GM19351 (cell line): ENCODE measurements at regions not wholly inside any gene's neighbourhood (a gene's known extent, or its start where the extent isn't known, plus 50 kb on each side); places are given as distances from the start of the nearest gene placed in this dataset.
A peak's percentile ranks its signal among the peaks of the same experiment; 100 is the strongest.

Experiments
- ATAC-seq: cut with Tn5 transposase; IDR thresholded peaks from one replicate; pipeline ENCODE4 v1.9.1; 2021; ENCODE audit warnings: mild to moderate bottlenecking, moderate library complexity; ENCODE audit not compliant: unreplicated experiment

- ATAC-seq, result peak; percentile 74
Observed at GRCh38 chr4:152100379-152101201, 339.8 kb upstream of the GATB start.

GRCh38 chr4:152099981-152100378 is 339.2 kb upstream of the GATB start:
- no peak for ATAC-seq

GRCh38 chr4:152099555-152099954 is 338.7 kb upstream of the GATB start:
- ATAC-seq, result no peak

GRCh38 chr4:152099061-152099425 is 338.2 kb upstream of the GATB start:
- ATAC-seq, result no peak

GRCh38 chr4:152098365-152099060 is 337.7 kb upstream of the GATB start:
- no peak for ATAC-seq

GRCh38 chr4:152097371-152097770 is 336.6 kb upstream of the GATB start:
- ATAC-seq, result no peak

- ATAC-seq, result no peak
Observed at GRCh38 chr4:152095701-152096070, 334.9 kb upstream of the GATB start.

- ATAC-seq, result no peak
Observed at GRCh38 chr4:152094970-152095700, 334.3 kb upstream of the GATB start.

GRCh38 chr4:152091405-152091804 is 330.6 kb upstream of the GATB start:
- ATAC-seq, result no peak

- ATAC-seq, result no peak
Observed at GRCh38 chr4:152090543-152090942, 329.7 kb upstream of the GATB start.

GRCh38 chr4:152089584-152089983 is 328.8 kb upstream of the GATB start:
- ATAC-seq, result no peak

- ATAC-seq, result no peak
Observed at GRCh38 chr4:152087335-152087734, 326.5 kb upstream of the GATB start.

GRCh38 chr4:152085657-152086056 is 324.9 kb upstream of the GATB start:
- ATAC-seq, result no peak

- ATAC-seq, result no peak
Observed at GRCh38 chr4:152083338-152083737, 322.5 kb upstream of the GATB start.

- ATAC-seq, result no peak
Observed at GRCh38 chr4:152081024-152081423, 320.2 kb upstream of the GATB start.

GRCh38 chr4:152079543-152080293 is 318.9 kb upstream of the GATB start:
- no peak for ATAC-seq

- no peak for ATAC-seq
Observed at GRCh38 chr4:152079079-152079478, 318.3 kb upstream of the GATB start.

GRCh38 chr4:152077582-152077981 is 316.8 kb upstream of the GATB start:
- no peak for ATAC-seq

GRCh38 chr4:152075253-152075928 is 314.6 kb upstream of the GATB start:
- no peak for ATAC-seq

- no peak for ATAC-seq
Observed at GRCh38 chr4:152074573-152074972, 313.8 kb upstream of the GATB start.

- no peak for ATAC-seq
Observed at GRCh38 chr4:152074088-152074437, 313.3 kb upstream of the GATB start.
